BLaER1 (cell line): ENCODE measurements at regions not wholly inside any gene's neighbourhood (a gene's known extent, or its start where the extent isn't known, plus 50 kb on each side); places are given as distances from the start of the nearest gene placed in this dataset.

Experiments used
- H3K27ac ChIP-seq: shearing (Covaris generic); formaldehyde crosslinking; 2 replicates; pipeline ENCODE4 v1.8.1; 2022
- H3K27me3 ChIP-seq: shearing (Covaris generic); formaldehyde crosslinking; 2 replicates; pipeline ENCODE4 v1.8.1; 2022
- H3K36me3 ChIP-seq: shearing (Covaris generic); formaldehyde crosslinking; 2 replicates; pipeline ENCODE4 v1.8.1; 2022
- H3K4me1 ChIP-seq: shearing (Covaris generic); formaldehyde crosslinking; 2 replicates; pipeline ENCODE4 v1.8.1; 2022
- H3K4me2 ChIP-seq: shearing (Covaris generic); formaldehyde crosslinking; 2 replicates; pipeline ENCODE4 v1.8.1; 2022
- H3K4me3 ChIP-seq: shearing (Covaris generic); formaldehyde crosslinking; 2 replicates; pipeline ENCODE4 v1.8.1; 2022
- H3K9ac ChIP-seq: shearing (Covaris generic); formaldehyde crosslinking; 2 replicates; pipeline ENCODE4 v1.8.1; 2022
- H3K9me3 ChIP-seq: shearing (Covaris generic); formaldehyde crosslinking; 2 replicates; pipeline ENCODE4 v1.8.1; 2022
- H4K20me1 ChIP-seq: shearing (Covaris generic); formaldehyde crosslinking; 2 replicates; pipeline ENCODE4 v1.8.1; 2022
- Cebpa-rat ChIP-seq: shearing (Covaris generic); IDR thresholded peaks from 2 replicates; pipeline ENCODE4 v1.8.1; 2022

GRCh38 chr10:131786756-131787605, 113.8 kb upstream of the PPP2R2D start:
- Histone ChIP-seq H3K9ac (no peak overlapping the region), H3K27ac (no peak overlapping the region), H3K4me2 (no peak overlapping the region), H3K4me3 (no peak overlapping the region), H3K27me3 (no peaks in the 10 kb centered on the region), H3K9me3 (peaks cover 24% of the 10 kb centered on the region), H3K36me3 (no peaks in the 10 kb centered on the region), H4K20me1 (no peaks in the 10 kb centered on the region), H3K4me1 (peaks cover 3% of the 10 kb centered on the region)
- TF ChIP-seq Cebpa-rat: no peak

GRCh38 chr10:131787961-131788360, 112.8 kb upstream of the PPP2R2D start:
- Histone ChIP-seq H4K20me1 (no peaks in the 10 kb centered on the region), H3K9ac (no peak overlapping the region), H3K27ac (no peak overlapping the region), H3K4me3 (no peak overlapping the region), H3K27me3 (no peaks in the 10 kb centered on the region), H3K9me3 (peaks cover 14% of the 10 kb centered on the region), H3K4me1 (peaks cover 12% of the 10 kb centered on the region), H3K4me2 (no peak overlapping the region), H3K36me3 (no peaks in the 10 kb centered on the region)
- TF ChIP-seq Cebpa-rat: no peak

GRCh38 chr10:131788386-131788785, 112.4 kb upstream of the PPP2R2D start:
- Histone ChIP-seq H3K4me2 (no peak overlapping the region), H3K9ac (no peak overlapping the region), H4K20me1 (no peaks in the 10 kb centered on the region), H3K27me3 (no peaks in the 10 kb centered on the region), H3K27ac (no peak overlapping the region), H3K36me3 (no peaks in the 10 kb centered on the region), H3K4me3 (no peak overlapping the region), H3K4me1 (peaks cover 13% of the 10 kb centered on the region), H3K9me3 (peaks cover 10% of the 10 kb centered on the region; the same call in 1 of the 2 replicates)
- no peak for TF ChIP-seq Cebpa-rat

GRCh38 chr10:131789516-131789915, 111.3 kb upstream of the PPP2R2D start:
- H3K4me2 ChIP-seq: no peak overlapping the region
- no peak for TF ChIP-seq Cebpa-rat

GRCh38 chr10:131790021-131790420, 110.8 kb upstream of the PPP2R2D start:
- H3K4me2 ChIP-seq: no peak overlapping the region
- H3K9me3 ChIP-seq: no peaks in the 10 kb centered on the region
- peaks cover 13% of the 10 kb centered on the region for H3K4me1 ChIP-seq
- no peak overlapping the region for H3K27ac ChIP-seq
- TF ChIP-seq Cebpa-rat: no peak
- no peaks in the 10 kb centered on the region for H3K36me3 ChIP-seq
- H3K4me3 ChIP-seq: no peak overlapping the region
- no peaks in the 10 kb centered on the region for H3K27me3 ChIP-seq
- no peaks in the 10 kb centered on the region for H4K20me1 ChIP-seq
- no peak overlapping the region for H3K9ac ChIP-seq

More at GRCh38 chr10:131789516-131789915, 111.3 kb upstream of the PPP2R2D start:
- no peaks in the 10 kb centered on the region for H3K27me3 ChIP-seq
- H3K36me3 ChIP-seq: no peaks in the 10 kb centered on the region
- no peaks in the 10 kb centered on the region for H4K20me1 ChIP-seq
- H3K9ac ChIP-seq: no peak overlapping the region
- no peak overlapping the region for H3K4me3 ChIP-seq
- no peaks in the 10 kb centered on the region for H3K9me3 ChIP-seq
- no peak overlapping the region for H3K27ac ChIP-seq
- H3K4me1 ChIP-seq: peaks cover 13% of the 10 kb centered on the region

GRCh38 chr10:131792011-131792651, 108.7 kb upstream of the PPP2R2D start:
- Histone ChIP-seq H3K9me3 (peaks cover 5% of the 10 kb centered on the region), H3K4me3 (no peak overlapping the region), H4K20me1 (no peaks in the 10 kb centered on the region), H3K27ac (no peak overlapping the region), H3K4me1 (peaks cover 13% of the 10 kb centered on the region), H3K27me3 (no peaks in the 10 kb centered on the region), H3K4me2 (peak overlapping the region; percentile 70), H3K9ac (no peak overlapping the region), H3K36me3 (no peaks in the 10 kb centered on the region)
- no peak for TF ChIP-seq Cebpa-rat

GRCh38 chr10:131792809-131793208, 108.0 kb upstream of the PPP2R2D start:
- peaks cover 13% of the 10 kb centered on the region for H3K4me1 ChIP-seq
- TF ChIP-seq Cebpa-rat: no peak

GRCh38 chr10:131795761-131796160, 105.0 kb upstream of the PPP2R2D start:
- H3K9me3 ChIP-seq: peaks cover 33% of the 10 kb centered on the region
- no peak overlapping the region for H3K27ac ChIP-seq
- TF ChIP-seq Cebpa-rat: no peak
- peaks cover 13% of the 10 kb centered on the region for H3K4me1 ChIP-seq
- no peaks in the 10 kb centered on the region for H3K27me3 ChIP-seq
- no peak overlapping the region for H3K4me3 ChIP-seq
- no peak overlapping the region for H3K9ac ChIP-seq
- no peaks in the 10 kb centered on the region for H4K20me1 ChIP-seq
- H3K36me3 ChIP-seq: no peaks in the 10 kb centered on the region
- H3K4me2 ChIP-seq: 0 out of 2 replicates have a peak overlapping the region, but pooled peaks have one; percentile 14

More at GRCh38 chr10:131792809-131793208, 108.0 kb upstream of the PPP2R2D start:
- Histone ChIP-seq H4K20me1 (no peaks in the 10 kb centered on the region), H3K27ac (no peak overlapping the region), H3K9ac (no peak overlapping the region), H3K9me3 (peaks cover 12% of the 10 kb centered on the region), H3K27me3 (no peaks in the 10 kb centered on the region), H3K36me3 (no peaks in the 10 kb centered on the region), H3K4me3 (no peak overlapping the region), H3K4me2 (peak overlapping the region; percentile 70)

- no peak for TF ChIP-seq Cebpa-rat
- no peak overlapping the region for H3K9ac ChIP-seq
Measured at GRCh38 chr10:131797626-131798025, 103.2 kb upstream of the PPP2R2D start.

GRCh38 chr10:131799429-131799828, 101.4 kb upstream of the PPP2R2D start:
- Histone ChIP-seq H4K20me1 (no peaks in the 10 kb centered on the region), H3K9me3 (peaks cover 33% of the 10 kb centered on the region), H3K27ac (no peak overlapping the region), H3K4me2 (no peak overlapping the region), H3K27me3 (no peaks in the 10 kb centered on the region), H3K4me3 (no peak overlapping the region), H3K36me3 (no peaks in the 10 kb centered on the region), H3K4me1 (peaks cover 5% of the 10 kb centered on the region), H3K9ac (no peak overlapping the region)
- no peak for TF ChIP-seq Cebpa-rat

More at GRCh38 chr10:131797626-131798025, 103.2 kb upstream of the PPP2R2D start:
- Histone ChIP-seq H3K27me3 (no peaks in the 10 kb centered on the region), H3K36me3 (no peaks in the 10 kb centered on the region), H3K27ac (no peak overlapping the region), H3K9me3 (peaks cover 33% of the 10 kb centered on the region), H4K20me1 (no peaks in the 10 kb centered on the region), H3K4me1 (peaks cover 4% of the 10 kb centered on the region), H3K4me3 (no peak overlapping the region), H3K4me2 (no peak overlapping the region)
